ENCODE measurements at regions not wholly inside any gene's neighbourhood (a gene's known extent, or its start where the extent isn't known, plus 50 kb on each side); places are given as distances from the start of the nearest gene placed in this dataset.

GRCh38 chr12:40559865-40560264 is 132.4 kb upstream of the CNTN1 start:
- no peak for DNase-seq

- DNase-seq, result no peak
These were observed 131.4 kb upstream of the CNTN1 start for GRCh38 chr12:40560848-40561247.

- DNase-seq, result no peak
These were observed 130.8 kb upstream of the CNTN1 start for GRCh38 chr12:40561395-40561966.

- DNase-seq, result no peak
These were observed 127.1 kb upstream of the CNTN1 start for GRCh38 chr12:40565029-40565633.

- DNase-seq, result no peak
These were observed 126.0 kb upstream of the CNTN1 start for GRCh38 chr12:40566271-40566670.

- no peak for DNase-seq
These were observed 122.5 kb upstream of the CNTN1 start for GRCh38 chr12:40569626-40570179.

- no peak for DNase-seq
These were observed 119.2 kb upstream of the CNTN1 start for GRCh38 chr12:40573024-40573423.

GRCh38 chr12:40575987-40576386 is 116.3 kb upstream of the CNTN1 start:
- no peak for DNase-seq

GRCh38 chr12:40577834-40578233 is 114.4 kb upstream of the CNTN1 start:
- DNase-seq, result no peak

GRCh38 chr12:40579687-40580086 is 112.6 kb upstream of the CNTN1 start:
- DNase-seq, result no peak

- no peak for DNase-seq
These were observed 111.9 kb upstream of the CNTN1 start for GRCh38 chr12:40580346-40580745.

GRCh38 chr12:40581889-40582288 is 110.3 kb upstream of the CNTN1 start:
- no peak for DNase-seq

- no peak for DNase-seq
These were observed 108.5 kb upstream of the CNTN1 start for GRCh38 chr12:40583743-40584142.

GRCh38 chr12:40584763-40585162 is 107.5 kb upstream of the CNTN1 start:
- no peak for DNase-seq

GRCh38 chr12:40586823-40587222 is 105.4 kb upstream of the CNTN1 start:
- no peak for DNase-seq

GRCh38 chr12:40587421-40587820 is 104.8 kb upstream of the CNTN1 start:
- DNase-seq, result no peak

- DNase-seq, result no peak
These were observed 104.3 kb upstream of the CNTN1 start for GRCh38 chr12:40587970-40588369.

- DNase-seq, result no peak
These were observed 95.1 kb upstream of the CNTN1 start for GRCh38 chr12:40597133-40597532.

GRCh38 chr12:40598073-40598472 is 94.2 kb upstream of the CNTN1 start:
- DNase-seq, result no peak

- no peak for DNase-seq
These were observed 89.7 kb upstream of the CNTN1 start for GRCh38 chr12:40602562-40602961.

- no peak for DNase-seq
These were observed 77.3 kb upstream of the CNTN1 start for GRCh38 chr12:40614923-40615322.

GRCh38 chr12:40615590-40615989 is 76.6 kb upstream of the CNTN1 start:
- DNase-seq, result no peak

GRCh38 chr12:40616383-40616915 is 75.8 kb upstream of the CNTN1 start:
- DNase-seq, result no peak

- DNase-seq, result no peak
These were observed 73.6 kb upstream of the CNTN1 start for GRCh38 chr12:40618636-40619035.

- DNase-seq, result no peak
These were observed 71.6 kb upstream of the CNTN1 start for GRCh38 chr12:40620564-40621019.
